ENCODE measurements at regions not wholly inside any gene's neighbourhood (a gene's known extent, or its start where the extent isn't known, plus 50 kb on each side); places are given as distances from the start of the nearest gene placed in this dataset.
"Not testable (repeated sequence)": the region's sequence is repeated elsewhere in the genome, so short reads cannot be mapped to it uniquely, and the experiment has no call there.

- no peak for DNase-seq (ENCODE audit: low spot score)
Observed at GRCh38 chr3:166993015-166993630, 387.0 kb downstream of the ZBBX start.

GRCh38 chr3:166986000-166986399 lies 394.1 kb downstream of the ZBBX start:
- no peak for DNase-seq (ENCODE audit: low spot score)

GRCh38 chr3:166975796-166976195 lies 404.3 kb downstream of the ZBBX start:
- DNase-seq (ENCODE audit: low spot score) = not testable (repeated sequence)

GRCh38 chr3:166967714-166968113 lies 412.4 kb downstream of the ZBBX start:
- not testable (repeated sequence) for DNase-seq (ENCODE audit: low spot score)

GRCh38 chr3:166962911-166963310 lies 417.2 kb downstream of the ZBBX start:
- DNase-seq (ENCODE audit: low spot score) = no peak

- DNase-seq (ENCODE audit: low spot score) = no peak
Observed at GRCh38 chr3:166957121-166957520, 423.0 kb downstream of the ZBBX start.

- no peak for DNase-seq (ENCODE audit: low spot score)
Observed at GRCh38 chr3:166955201-166955939, 424.7 kb downstream of the ZBBX start.

- DNase-seq (ENCODE audit: low spot score) = no peak
Observed at GRCh38 chr3:166934879-166935278, 445.2 kb downstream of the ZBBX start.

- DNase-seq (ENCODE audit: low spot score) = no peak
Observed at GRCh38 chr3:166917437-166917836, 462.7 kb downstream of the ZBBX start.

GRCh38 chr3:166902374-166902773 lies 477.7 kb downstream of the ZBBX start:
- no peak for DNase-seq (ENCODE audit: low spot score)

GRCh38 chr3:166900866-166901577 lies 479.1 kb downstream of the ZBBX start:
- DNase-seq (ENCODE audit: low spot score) = no peak

GRCh38 chr3:166897811-166898210 lies 482.3 kb downstream of the ZBBX start:
- no peak for DNase-seq (ENCODE audit: low spot score)

- no peak for DNase-seq (ENCODE audit: low spot score)
Observed at GRCh38 chr3:166889241-166889640, 490.9 kb downstream of the ZBBX start.

GRCh38 chr3:166879661-166880060 lies 500.4 kb downstream of the ZBBX start:
- no peak for DNase-seq (ENCODE audit: low spot score)

GRCh38 chr3:166877971-166878370 lies 502.1 kb downstream of the ZBBX start:
- no peak for DNase-seq (ENCODE audit: low spot score)

- DNase-seq (ENCODE audit: low spot score) = no peak
Observed at GRCh38 chr3:166864473-166865467, 515.3 kb downstream of the ZBBX start.

- no peak for DNase-seq (ENCODE audit: low spot score)
Observed at GRCh38 chr3:166860217-166860616, 519.9 kb downstream of the ZBBX start.

- DNase-seq (ENCODE audit: low spot score) = no peak
Observed at GRCh38 chr3:166844329-166844728, 535.8 kb downstream of the ZBBX start.

GRCh38 chr3:166842784-166843183 lies 537.3 kb downstream of the ZBBX start:
- not testable (repeated sequence) for DNase-seq (ENCODE audit: low spot score)

- DNase-seq (ENCODE audit: low spot score) = no peak
Observed at GRCh38 chr3:166837535-166837934, 542.6 kb downstream of the ZBBX start.

GRCh38 chr3:166836836-166837235 lies 543.3 kb downstream of the ZBBX start:
- no peak for DNase-seq (ENCODE audit: low spot score)

GRCh38 chr3:166829896-166830295 lies 550.2 kb downstream of the ZBBX start:
- DNase-seq (ENCODE audit: low spot score) = no peak
